HG03280 (cell line): ENCODE measurements at regions not wholly inside any gene's neighbourhood (a gene's known extent, or its start where the extent isn't known, plus 50 kb on each side); places are given as distances from the start of the nearest gene placed in this dataset.
"Not testable (repeated sequence)": the region's sequence is repeated elsewhere in the genome, so short reads cannot be mapped to it uniquely, and the experiment has no call there.

Experiments used
- ATAC-seq: cut with Tn5 transposase; IDR thresholded peaks from one replicate; pipeline ENCODE4 v1.9.1; 2021; ENCODE audit warnings: mild to moderate bottlenecking, moderate library complexity; ENCODE audit not compliant: unreplicated experiment

DNA sequence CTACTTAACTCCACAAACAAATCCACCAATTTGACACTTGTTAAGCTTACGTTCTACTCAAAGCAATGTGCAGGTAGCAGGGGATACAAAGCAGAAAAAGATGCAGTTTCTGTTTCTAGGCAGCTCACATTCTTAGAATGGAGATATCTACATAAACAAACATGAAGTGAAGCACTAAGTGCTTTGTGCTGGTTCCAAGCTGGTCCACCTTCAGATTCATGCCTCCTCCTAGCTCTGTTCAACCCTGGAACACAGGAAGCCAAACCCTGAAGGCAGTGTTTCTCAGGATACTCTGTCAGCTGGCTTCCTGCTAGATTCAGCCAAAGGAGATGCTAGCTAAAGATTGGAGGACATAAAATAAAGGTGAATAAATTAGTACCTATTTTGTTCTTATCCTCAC, 55.3 kb upstream of the NOL4 start:
- no peak for ATAC-seq

DNA sequence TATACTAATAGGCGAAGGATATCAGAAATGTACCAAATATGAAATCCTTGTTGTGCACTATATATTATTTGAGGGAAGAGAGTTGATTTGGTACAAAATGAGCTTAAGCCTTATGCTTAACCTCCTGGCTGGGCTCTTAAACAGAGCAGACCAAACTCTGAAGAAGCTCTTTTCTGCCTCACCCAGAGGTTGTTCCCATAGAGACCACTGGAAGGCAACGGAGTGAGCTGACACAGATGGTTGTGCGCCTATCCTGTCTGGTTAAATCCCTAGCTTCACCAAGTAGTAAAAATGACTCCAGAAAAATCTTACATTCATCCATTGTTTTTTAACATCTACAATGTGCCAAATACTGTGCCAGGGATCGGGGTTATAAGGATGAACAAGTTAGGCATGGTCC, 55.9 kb upstream of the NOL4 start:
- no peak for ATAC-seq

DNA sequence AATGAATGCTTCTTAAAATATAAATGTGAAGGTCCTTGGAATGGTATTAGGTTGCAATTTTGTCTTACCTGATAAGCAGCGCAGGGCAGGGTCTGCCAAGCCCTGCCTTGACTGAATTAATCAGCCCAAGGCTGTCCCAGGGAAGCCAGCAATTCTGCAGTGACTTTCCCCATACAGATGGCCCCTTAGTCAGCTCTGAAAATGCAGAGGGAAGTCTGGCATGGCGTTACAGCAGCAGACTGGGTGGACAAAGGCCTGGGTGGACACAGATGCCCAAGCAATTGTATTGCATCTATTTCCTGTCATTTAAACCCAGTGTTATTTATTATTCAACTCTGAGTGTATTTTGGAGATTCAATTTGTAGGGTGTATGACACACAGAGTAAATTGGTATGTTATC, 56.6 kb upstream of the NOL4 start:
- no peak for ATAC-seq

DNA sequence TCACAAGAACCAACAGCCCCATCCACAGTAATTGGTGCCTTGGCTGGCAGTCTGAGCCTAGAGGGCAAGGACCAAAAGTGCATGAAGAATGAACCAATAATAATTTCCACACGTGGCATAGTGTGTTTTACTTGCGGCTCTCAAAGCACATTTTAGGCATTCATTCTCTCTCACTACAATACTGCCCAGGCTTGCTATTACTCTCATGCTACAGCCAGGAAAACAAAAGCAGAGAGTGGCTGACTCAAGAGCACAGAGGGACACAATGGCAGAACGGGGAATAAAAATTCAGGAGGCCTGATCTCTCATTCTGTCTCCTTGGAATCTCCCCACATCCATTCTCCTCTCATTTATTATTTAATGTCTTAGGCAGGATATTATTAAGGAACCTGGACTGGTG, 57.0 kb upstream of the NOL4 start:
- ATAC-seq: no peak

DNA sequence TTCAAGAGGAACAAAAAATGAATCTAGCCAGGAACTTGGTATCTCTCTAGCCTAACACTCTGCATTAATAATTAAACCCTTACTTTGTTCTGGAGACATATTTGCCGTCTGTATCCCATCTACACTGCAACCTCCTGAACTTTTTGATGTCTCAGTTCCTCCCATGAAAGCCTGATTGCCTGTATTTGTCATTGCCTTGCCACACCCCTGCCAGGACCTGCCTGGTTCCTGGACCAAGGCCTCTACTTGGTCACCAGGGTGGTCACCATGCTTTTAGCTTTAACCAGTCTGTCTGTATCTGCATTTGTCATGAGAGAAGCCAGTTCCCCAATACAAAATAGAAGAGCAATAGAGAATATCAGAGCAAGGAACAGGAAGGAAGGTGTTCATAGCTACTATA, 58.8 kb upstream of the NOL4 start:
- ATAC-seq: no peak

DNA sequence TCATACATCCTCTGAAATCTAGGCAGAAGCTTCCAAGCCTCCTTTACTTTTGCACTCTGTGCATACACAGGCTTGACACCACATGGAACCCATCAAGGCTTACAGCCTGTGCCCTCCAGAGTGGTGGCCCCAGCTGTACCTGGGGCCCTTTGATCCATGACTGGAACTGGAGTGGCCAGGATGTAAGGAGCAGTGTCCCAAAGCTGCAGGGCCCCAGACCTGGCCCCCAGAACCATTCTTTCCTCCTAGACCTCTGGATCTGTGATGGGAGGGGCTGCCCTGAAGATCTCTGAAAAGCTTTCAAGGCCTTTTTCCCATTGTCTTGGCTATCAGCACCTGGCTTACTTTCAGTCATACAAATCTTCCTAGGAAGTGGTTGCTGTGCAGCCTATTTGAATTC, 63.1 kb upstream of the NOL4 start:
- no peak for ATAC-seq

DNA sequence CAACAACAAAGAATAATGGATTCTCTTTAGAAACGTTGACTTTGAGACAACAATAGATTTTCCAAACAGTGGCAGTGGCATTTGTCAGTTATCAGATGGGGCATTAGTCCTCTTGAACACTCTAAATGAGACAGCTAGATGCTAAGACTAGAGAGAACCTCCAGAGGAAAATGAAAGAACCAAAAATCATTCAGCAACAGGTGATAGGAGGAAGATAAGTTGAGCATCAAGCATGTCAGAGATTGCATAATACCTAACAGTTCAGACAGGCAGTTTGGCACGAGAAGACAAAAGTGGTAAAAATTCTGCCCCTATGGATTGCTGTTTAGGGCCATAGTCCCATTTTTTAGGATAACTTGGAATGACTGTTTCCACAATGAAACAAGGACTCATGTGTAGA, 67.9 kb upstream of the NOL4 start:
- ATAC-seq: no peak

DNA sequence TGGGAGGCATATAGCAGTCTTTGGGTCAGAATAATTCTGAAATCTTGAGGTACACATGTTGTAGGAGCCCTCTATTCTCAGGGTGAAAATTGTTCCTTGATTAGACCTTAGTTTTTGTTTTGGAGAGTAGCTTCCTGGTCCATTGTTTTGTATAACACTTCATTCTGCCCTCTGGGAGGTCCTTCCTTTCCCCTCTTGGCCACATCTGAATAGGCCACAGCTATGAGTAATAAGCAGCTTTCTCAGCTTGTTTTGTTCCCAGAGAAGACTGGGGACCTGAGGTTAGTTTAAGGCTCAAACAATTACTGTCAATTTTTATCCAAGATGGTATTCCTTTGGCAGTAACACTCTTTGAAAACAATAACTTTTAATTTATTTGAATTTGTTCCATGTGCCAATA, 72.6 kb upstream of the NOL4 start:
- ATAC-seq: no peak

DNA sequence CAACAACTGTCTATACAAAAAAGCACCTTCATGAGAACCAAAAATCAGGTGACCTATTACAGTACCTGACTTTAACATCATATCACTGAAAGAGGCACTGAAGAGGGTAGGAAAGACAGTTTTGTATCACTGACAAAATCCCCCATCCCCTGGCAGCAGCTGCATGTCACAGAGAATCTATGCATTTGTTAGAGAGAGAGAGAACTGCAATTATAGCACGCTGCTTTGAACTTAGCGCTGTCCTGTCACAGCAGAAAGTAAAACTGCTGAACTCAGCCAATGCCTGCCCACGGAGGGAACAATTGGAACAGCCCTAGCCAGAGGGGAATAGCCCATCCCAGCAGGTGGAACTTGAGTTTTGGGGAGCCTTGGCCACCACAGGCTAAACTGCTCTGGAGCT, 75.1 kb upstream of the NOL4 start:
- no peak for ATAC-seq

DNA sequence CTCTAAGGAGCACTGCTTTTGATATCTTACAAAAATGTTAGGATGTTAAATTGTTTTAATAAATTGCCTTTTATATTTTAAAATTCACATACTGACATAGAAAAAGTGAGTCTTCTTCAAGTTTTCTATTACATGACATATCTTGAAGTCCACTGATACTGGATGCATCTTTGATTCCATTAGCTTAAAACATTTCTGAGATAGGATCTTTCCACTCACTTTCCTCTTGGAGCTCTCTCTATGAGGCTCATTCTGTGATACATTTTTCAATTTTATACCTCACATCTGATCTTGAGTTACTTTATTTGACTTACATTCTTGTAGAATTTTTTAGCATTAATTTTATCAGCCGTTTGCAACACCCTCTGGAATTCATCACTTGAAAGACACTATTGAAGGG, 86.8 kb upstream of the NOL4 start:
- no peak for ATAC-seq

DNA sequence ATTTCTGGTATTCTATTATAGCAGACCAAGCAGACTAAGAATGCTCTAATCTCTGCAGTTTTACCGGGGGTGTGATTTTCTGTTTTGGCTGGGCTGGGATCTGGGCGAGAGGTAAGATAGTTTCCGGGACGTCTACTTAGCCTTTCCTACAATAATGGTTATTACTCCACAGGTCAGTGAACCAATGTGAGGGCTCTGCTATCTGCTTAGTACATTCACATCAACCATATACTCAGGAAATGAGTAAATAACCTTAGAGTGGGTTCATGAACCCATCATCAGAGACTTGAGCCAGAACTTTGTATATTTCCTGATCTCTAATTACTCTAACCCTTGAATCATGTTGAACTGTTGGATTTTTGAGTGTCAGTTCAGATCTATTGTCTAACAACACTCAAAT, 90.1 kb upstream of the NOL4 start:
- no peak for ATAC-seq

DNA sequence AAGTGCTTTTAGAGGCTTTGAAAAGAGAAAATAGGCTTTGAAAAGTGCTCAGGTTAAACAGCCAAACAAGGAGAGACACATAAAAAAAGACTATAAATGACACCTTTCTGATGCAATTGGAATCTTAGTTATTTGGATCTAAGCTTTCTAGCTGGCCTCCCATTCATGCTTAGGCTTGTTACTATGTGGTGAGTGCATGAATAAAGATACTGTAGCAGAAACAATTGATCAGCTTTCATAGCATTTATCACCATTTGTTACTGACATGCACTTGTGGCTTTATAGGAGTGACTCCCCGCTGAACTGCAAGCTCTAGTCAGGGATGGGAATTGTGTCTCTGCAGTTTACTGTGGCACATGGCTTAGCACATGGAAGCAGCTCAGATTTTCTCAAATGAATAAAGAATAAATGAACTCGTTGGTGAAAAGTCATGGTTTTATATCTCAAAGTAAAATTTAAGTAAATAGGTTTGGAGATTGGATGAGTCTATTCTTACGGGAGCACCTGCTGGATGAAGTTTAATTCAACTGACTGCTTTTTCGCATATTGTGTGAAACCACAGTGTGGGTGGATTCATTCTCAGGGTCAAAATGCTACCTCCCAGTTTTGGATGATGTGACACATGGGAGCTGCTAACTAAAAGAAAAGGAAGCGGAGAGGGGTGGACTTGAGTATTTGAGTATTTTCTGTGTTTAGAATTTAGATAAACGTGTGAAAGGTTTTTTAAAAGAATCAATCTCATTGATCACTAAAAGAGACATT, 91.1 kb upstream of the NOL4 start:
- ATAC-seq: no peak

DNA sequence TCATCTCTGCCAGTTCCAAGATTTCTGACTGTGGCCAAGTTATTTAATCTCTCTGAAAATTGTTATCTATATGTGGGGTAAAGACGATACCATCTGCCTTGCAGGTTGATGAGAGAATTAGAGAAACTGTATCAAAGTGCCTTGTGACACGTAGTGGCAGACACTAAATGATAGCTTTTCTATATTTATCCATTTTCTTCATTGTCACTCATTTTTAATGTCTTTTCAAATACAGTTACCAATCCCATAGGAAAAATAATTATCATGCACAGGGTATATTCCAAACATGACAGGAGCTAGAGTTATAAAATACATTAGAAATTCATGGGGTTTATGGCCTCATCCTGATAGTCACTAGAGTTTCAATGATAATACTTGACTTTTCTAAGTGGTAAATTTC, 95.6 kb upstream of the NOL4 start:
- ATAC-seq: no peak

DNA sequence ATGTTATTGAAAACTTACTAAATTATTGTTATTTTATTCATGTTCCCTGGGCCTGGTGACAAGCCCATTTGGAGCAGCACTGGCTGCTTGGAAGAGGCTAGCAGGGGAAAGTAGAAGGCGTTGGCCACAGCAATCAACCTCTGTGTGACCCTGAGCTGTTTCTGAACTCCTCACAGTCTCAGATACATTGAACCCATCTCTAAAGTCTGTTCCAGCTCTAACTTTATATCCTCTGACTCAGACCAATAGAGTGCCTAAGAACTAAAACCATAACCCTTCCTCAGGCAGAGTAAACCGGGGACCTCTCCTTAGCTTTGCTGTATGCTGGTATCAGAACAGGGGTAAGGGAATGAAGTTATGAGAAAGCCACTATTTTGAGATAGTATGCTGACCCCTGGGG, 96.4 kb upstream of the NOL4 start:
- peak; percentile 56 for ATAC-seq

DNA sequence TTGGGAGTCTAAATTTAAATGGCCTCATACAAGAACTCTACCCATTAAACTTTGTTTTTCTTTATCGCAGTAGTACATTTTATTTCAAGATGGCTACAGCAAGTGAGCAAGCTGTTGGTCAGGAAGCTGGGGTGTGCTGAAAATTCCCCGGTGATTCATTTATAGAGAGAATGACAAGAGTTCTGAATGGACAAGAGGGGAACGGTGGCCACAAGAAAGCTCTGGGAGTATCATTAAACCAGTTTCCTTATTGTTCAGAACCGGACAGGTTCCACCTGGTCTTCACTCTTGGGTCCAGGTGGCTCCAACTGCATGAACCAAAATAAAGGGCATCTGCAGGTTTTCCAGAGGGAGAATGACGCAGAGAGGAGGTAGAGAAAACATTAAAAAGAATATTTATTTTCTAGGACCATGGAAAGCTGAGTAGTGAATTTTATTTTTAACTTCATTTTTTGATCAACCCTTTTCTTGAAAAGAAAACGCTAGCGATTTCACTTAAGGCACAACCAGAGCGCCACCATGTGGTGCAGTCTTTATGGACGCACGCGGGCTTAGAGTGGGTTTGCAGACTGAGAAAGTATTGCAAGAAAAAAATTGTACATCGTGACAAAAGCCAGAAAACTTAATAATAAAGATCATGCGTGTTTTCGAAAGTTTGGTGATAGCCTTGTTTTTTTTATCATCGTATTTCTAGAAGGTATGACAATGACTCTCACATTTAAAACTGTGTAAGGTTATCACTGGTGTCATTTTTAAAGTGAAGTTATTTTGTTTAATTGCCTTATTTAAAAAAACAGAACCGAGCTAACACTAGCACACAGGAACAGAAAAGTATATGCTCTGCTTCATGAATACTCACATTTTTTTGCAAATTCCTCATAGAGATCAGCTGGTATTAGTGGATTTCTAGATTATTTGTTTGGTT, 97.9 kb upstream of the NOL4 start:
- peak; percentile 54 for ATAC-seq

DNA sequence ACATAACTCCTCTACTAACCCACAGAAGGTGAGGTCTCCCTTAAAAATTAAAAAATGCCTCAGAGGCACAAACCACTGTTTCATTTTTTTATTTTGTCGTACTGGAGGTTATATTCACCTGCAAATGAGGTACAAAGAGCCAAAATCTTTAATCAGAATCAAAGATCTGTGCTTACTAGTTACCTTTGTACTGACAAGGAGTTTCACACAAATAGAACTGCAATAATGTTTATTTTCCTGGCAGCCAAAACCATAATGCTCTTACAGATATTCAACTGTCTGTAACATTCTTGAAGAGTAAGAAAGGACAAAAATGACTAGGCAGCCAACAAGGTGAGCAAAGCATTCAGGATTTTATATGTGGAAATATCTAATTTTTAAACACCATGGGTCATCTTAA, 105.1 kb upstream of the NOL4 start:
- ATAC-seq: no peak

DNA sequence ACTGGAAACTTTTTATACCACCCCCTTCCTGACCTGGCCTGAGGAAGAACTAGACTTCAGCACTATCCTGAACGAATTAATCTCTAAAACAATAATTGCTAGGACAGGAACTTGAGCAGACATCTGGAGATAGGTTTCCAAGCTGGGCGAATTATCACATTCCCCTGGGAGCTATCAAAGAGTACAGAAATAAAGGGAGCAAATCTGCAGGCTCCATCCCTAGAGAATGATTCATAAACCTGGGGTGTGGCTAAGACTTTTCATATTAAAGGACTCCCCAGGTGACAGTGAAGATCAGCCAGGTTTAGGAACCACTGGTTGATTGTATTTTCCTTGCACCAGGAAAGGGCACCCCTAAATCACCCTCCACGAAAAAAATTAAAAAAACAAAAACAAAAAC, 105.6 kb upstream of the NOL4 start:
- no peak for ATAC-seq

DNA sequence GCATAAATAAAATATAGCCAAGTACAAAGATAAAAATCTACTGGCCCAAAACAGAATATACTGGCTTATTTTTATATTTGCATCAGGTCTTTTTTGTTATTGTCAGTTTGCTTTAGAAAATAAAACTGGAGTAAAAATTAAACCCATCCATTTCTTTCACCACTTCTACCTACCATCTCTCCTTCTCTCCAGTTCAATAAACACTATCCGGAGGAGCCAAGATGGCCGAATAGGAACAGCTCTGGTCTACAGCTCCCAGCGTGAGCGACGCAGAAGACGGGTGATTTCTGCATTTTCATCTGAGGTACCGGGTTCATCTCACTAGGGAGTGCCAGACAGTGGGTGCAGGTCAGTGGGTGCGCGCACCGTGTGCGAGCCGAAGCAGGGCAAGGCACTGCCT, 106.2 kb upstream of the NOL4 start:
- ATAC-seq: not testable (repeated sequence)

DNA sequence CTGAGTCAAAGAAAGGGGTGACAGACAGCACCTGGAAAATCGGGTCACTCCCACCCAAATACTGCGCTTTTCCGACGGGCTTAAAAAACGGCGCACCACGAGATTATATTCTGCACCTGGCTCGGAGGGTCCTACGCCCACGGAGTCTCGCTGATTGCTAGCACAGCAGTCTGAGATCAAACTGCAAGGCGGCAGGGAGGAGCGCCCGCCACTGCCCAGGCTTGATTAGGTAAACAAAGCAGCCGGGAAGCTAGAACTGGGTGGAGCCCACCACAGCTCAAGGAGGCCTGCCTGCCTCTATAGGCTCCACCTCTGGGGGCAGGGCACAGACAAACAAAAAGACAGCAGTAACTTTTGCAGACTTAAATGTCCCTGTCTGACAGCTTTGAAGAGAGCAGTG, 106.6 kb upstream of the NOL4 start:
- not testable (repeated sequence) for ATAC-seq

DNA sequence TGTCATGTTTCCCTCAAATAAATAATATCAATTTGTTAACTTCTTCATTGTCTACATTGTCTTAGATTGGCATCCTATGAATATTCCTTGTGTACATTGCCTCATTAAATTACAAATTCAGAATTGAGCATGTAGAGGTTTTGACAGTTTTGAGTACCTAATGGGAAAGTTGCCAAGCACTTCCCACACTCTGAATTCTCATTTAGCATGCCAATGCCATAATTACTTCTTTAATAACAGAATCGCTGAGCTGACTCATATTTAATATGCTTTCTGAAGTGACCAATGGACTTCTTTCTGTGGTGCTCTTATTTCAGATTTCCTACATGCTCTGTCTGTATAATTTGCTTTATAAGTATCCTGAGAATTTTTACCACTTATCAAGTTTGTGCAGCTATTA, 114.4 kb upstream of the NOL4 start:
- ATAC-seq: no peak

DNA sequence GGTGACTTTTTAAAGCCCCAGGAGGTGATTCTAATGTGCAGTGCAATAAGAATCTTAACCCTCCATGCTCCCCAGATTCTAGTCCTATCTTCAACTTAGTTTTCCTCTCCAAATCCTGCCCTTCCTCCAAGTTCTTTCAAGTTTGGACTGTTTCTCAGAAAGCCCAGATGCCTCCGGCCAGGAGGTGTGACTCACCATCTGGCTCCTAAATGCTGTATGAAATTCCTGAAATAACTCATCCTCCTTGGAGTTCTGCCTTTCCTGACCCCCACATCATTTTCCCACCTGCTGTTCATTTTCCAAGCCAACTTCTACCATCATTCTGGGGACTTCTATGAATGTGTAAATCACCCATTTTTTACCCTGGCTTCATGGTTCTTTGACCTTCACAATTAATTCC, 118.2 kb upstream of the NOL4 start:
- ATAC-seq: no peak

DNA sequence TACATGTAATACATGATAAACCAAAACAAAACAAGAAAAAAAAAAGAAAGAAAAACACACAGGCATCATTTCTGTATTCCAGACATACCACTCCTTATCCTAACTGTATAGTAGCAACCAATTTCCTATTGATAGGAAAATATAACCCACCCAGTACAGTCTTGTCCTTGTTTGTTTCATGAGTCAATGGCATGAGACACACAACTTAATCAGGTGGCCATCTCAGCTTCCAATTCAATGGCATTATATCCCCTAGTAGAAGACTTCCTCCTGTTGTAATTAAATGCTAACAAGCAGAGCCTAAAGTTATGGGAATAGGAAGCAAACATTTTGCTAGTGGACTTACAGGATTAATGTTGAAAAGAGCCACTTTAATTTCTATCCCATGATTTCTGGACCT, 121.0 kb upstream of the NOL4 start:
- no peak for ATAC-seq
